CD4-positive, alpha-beta T cell (primary cell): ENCODE measurements at regions not wholly inside any gene's neighbourhood (a gene's known extent, or its start where the extent isn't known, plus 50 kb on each side); places are given as distances from the start of the nearest gene placed in this dataset.

Experiments used
- ATAC-seq: fragments of 200-7000 bp; cut with Tn5 transposase; one replicate; pipeline ENCODE4 v1.10.0; 2022; ENCODE audit warnings: mild to moderate bottlenecking; ENCODE audit not compliant: poor library complexity
- CTCF ChIA-PET: fragments of 350-600 bp; sonication (Branson Sonifier 250); formaldehyde crosslinking; loops from one replicate; lab custom pipeline; 2021; ENCODE audit warnings: antibody characterized with exemption, inconsistent platforms; lab: Charles Lee
- POLR2A ChIA-PET: fragments of 350-600 bp; sonication (Branson Sonifier 250); formaldehyde crosslinking; loops from one replicate; lab custom pipeline; 2021; ENCODE audit warnings: antibody characterized with exemption, inconsistent platforms; lab: Charles Lee
- DNase-seq, 14 experiments: peaks; one replicate each; pipeline ENCODE4 v3.0.0-alpha.2; 2013 to 2020; ENCODE audit warnings: mixed read lengths in 2 of 14
- H3K27ac ChIP-seq, 2 donors: one replicate each; pipeline versions ENCODE4 v1.5.1 to v1.7.0; 2013; ENCODE audit warnings: low read length in 2 of 2, low read depth in 1 of 2, mild to moderate bottlenecking in 1 of 2
- H3K27me3 ChIP-seq, 2 experiments: 1 replicate in 1 of 2; 2 replicates in 1 of 2; pipeline versions ENCODE4 v1.6.1 to v1.7.0; 2013; ENCODE audit warnings: low read length in 2 of 2, control low read depth in 1 of 2, mild to moderate bottlenecking in 1 of 2, moderate library complexity in 1 of 2; ENCODE audit not compliant: insufficient read depth in 2 of 2, control insufficient read depth in 1 of 2
- H3K36me3 ChIP-seq: one replicate; pipeline ENCODE4 v1.6.1; 2013; ENCODE audit warnings: low read length, control low read depth; ENCODE audit not compliant: insufficient read depth
- H3K4me1 ChIP-seq: one replicate; pipeline ENCODE4 v1.6.1; 2013; ENCODE audit warnings: low read length, control low read depth; ENCODE audit not compliant: insufficient read depth
- H3K4me3 ChIP-seq: one replicate; pipeline ENCODE4 v1.5.1; 2013; ENCODE audit warnings: mild to moderate bottlenecking, low read length, moderate library complexity
- H3K9me3 ChIP-seq, 2 experiments: 1 replicate in 1 of 2; 2 replicates in 1 of 2; pipeline versions ENCODE4 v1.6.1 to v1.7.0; 2013; ENCODE audit warnings: low read length in 2 of 2, mild to moderate bottlenecking in 2 of 2, control low read depth in 1 of 2, moderate library complexity in 1 of 2; ENCODE audit not compliant: control insufficient read depth in 1 of 2, insufficient read depth in 1 of 2
- H3K27ac Mint-ChIP-seq: one replicate; pipeline ENCODE4 v1.8.0; 2020; ENCODE audit warnings: mixed read lengths
- H3K27me3 Mint-ChIP-seq: one replicate; pipeline ENCODE4 v1.8.0; 2021; ENCODE audit warnings: mixed read lengths
- H3K36me3 Mint-ChIP-seq: one replicate; pipeline ENCODE4 v1.8.0; 2021; ENCODE audit warnings: low read depth, mixed read lengths
- H3K4me1 Mint-ChIP-seq: one replicate; pipeline ENCODE4 v1.8.0; 2021; ENCODE audit warnings: low read depth, mixed read lengths
- H3K4me3 Mint-ChIP-seq: one replicate; pipeline ENCODE4 v1.8.0; 2020; ENCODE audit warnings: mild to moderate bottlenecking, mixed read lengths
- H3K9me3 Mint-ChIP-seq: one replicate; pipeline ENCODE4 v1.8.0; 2020; ENCODE audit warnings: mixed read lengths
- CTCF ChIP-seq: fragments of 200-600 bp; IDR thresholded peaks from one replicate; pipeline ENCODE4 v1.8.0; 2022; ENCODE audit warnings: antibody characterized with exemption, mild to moderate bottlenecking
- intact Hi-C, 2 experiments: fragments of 100-400 bp; cut with DNase I in 1 of 2; cut with micrococcal nuclease in 1 of 2; formaldehyde crosslinking; loops; one replicate each; pipeline versions ENCODE4 v1.15.1 to v1.9.0; 2023 to 2025; cut with DNase I, micrococcal nuclease

- ChIA-PET CTCF (no interaction called here), POLR2A (no interaction called here)
- Histone ChIP-seq H3K4me1 (no peaks in the 10 kb centered on the region), H3K36me3 (no peaks in the 10 kb centered on the region), H3K27ac (no peak overlapping the region), H3K27me3 (no peaks in the 10 kb centered on the region), H3K4me3 (no peak overlapping the region), H3K9me3 (no peaks in the 10 kb centered on the region)
- ATAC-seq = no peak
- Mint-ChIP-seq H3K27me3 (peaks cover 20% of the 10 kb centered on the region), H3K36me3 (no peaks in the 10 kb centered on the region), H3K4me1 (no peaks in the 10 kb centered on the region), H3K9me3 (no peaks in the 10 kb centered on the region), H3K27ac (no peak overlapping the region), H3K4me3 (no peak overlapping the region)
- intact Hi-C loops = loop anchor here (2.0 to 10.0 kb wide), 4 partner anchors 96 to 252 kb away; no protein-coding TSS in a partner anchor
- DNase-seq = no peak
- TF ChIP-seq CTCF = no peak
These were observed 68.7 kb upstream of the CD83 start for GRCh38 chr6:14048837-14049236.

GRCh38 chr6:14051355-14051754, 66.2 kb upstream of the CD83 start:
- H3K4me1 ChIP-seq = no peaks in the 10 kb centered on the region
- Mint-ChIP-seq H3K9me3 (no peaks in the 10 kb centered on the region), H3K4me1 (no peaks in the 10 kb centered on the region), H3K27ac (no peak overlapping the region), H3K36me3 (no peaks in the 10 kb centered on the region), H3K4me3 (no peak overlapping the region), H3K27me3 (peaks cover 18% of the 10 kb centered on the region)
- no peak overlapping the region for H3K27ac ChIP-seq
- H3K36me3 ChIP-seq = no peaks in the 10 kb centered on the region
- no peak for ATAC-seq
- no peak for TF ChIP-seq CTCF
- CTCF ChIA-PET = no interaction called here
- H3K9me3 ChIP-seq = no peaks in the 10 kb centered on the region
- no peak for DNase-seq
- H3K4me3 ChIP-seq = no peak overlapping the region
- H3K27me3 ChIP-seq = no peaks in the 10 kb centered on the region
- intact Hi-C loops = no loop called here
- POLR2A ChIA-PET = no interaction called here

- ATAC-seq (no peak), DNase-seq (no peak)
- ChIA-PET POLR2A (no interaction called here), CTCF (no interaction called here)
- no peak overlapping the region for H3K4me3 ChIP-seq
- no peak overlapping the region for H3K27ac ChIP-seq
- no peak for TF ChIP-seq CTCF
- no peaks in the 10 kb centered on the region for H3K4me1 ChIP-seq
- H3K27me3 ChIP-seq = peaks cover 3 to 4% of the 10 kb centered on the region in 2 experiments
- intact Hi-C loops = no loop called here
- Mint-ChIP-seq H3K4me3 (no peak overlapping the region), H3K4me1 (no peaks in the 10 kb centered on the region), H3K9me3 (no peaks in the 10 kb centered on the region), H3K27me3 (peaks cover 23% of the 10 kb centered on the region), H3K27ac (no peak overlapping the region), H3K36me3 (no peaks in the 10 kb centered on the region)
- H3K9me3 ChIP-seq = no peaks in the 10 kb centered on the region
- H3K36me3 ChIP-seq = no peaks in the 10 kb centered on the region
These were observed 63.8 kb upstream of the CD83 start for GRCh38 chr6:14053811-14054210.
